GM23338 (cell line): ENCODE measurements at regions not wholly inside any gene's neighbourhood (a gene's known extent, or its start where the extent isn't known, plus 50 kb on each side); places are given as distances from the start of the nearest gene placed in this dataset.

Source experiments
- ATAC-seq: fragments of 200-7000 bp; cut with Tn5 transposase; 3 replicates; pipeline ENCODE4 v1.9.1; 2020
- DNase-seq: peaks from one replicate; pipeline ENCODE4 v3.0.0-alpha.2; 2015; ENCODE audit warnings: low spot score
- H2AFZ ChIP-seq: fragments of 200-600 bp; sonication (generic); 2 replicates; pipeline ENCODE4 v1.8.0; 2016; ENCODE audit warnings: antibody characterized with exemption, mild to moderate bottlenecking, moderate library complexity
- H3F3A ChIP-seq: fragments of 200-600 bp; sonication (generic); replicated peaks from 2 replicates; pipeline ENCODE4 v1.8.0; 2017; ENCODE audit warnings: antibody characterized with exemption, mixed run types, low read depth
- H3K27ac ChIP-seq: fragments of 200-600 bp; sonication (generic); 2 replicates; pipeline ENCODE4 v1.6.1; 2016; ENCODE audit warnings: low read depth
- H3K27me3 ChIP-seq: fragments of 200-600 bp; sonication (generic); 2 replicates; pipeline ENCODE4 v1.8.0; 2016; ENCODE audit warnings: mild to moderate bottlenecking, mixed run types, moderate library complexity; ENCODE audit not compliant: insufficient read depth
- H3K36me3 ChIP-seq: fragments of 200-600 bp; sonication (generic); 2 replicates; pipeline ENCODE4 v1.8.0; 2016; ENCODE audit warnings: mild to moderate bottlenecking; ENCODE audit not compliant: insufficient read depth
- H3K4me1 ChIP-seq: fragments of 200-600 bp; sonication (generic); 2 replicates; pipeline ENCODE4 v1.8.0; 2016; ENCODE audit warnings: mild to moderate bottlenecking, moderate library complexity; ENCODE audit not compliant: insufficient read depth
- H3K4me2 ChIP-seq: fragments of 200-600 bp; sonication (generic); 2 replicates; pipeline ENCODE4 v1.7.1; 2017; ENCODE audit warnings: mixed run types
- H3K4me3 ChIP-seq: fragments of 200-600 bp; sonication (generic); 2 replicates; pipeline ENCODE4 v1.6.1; 2016; ENCODE audit warnings: mixed run types
- H3K79me2 ChIP-seq: fragments of 200-600 bp; sonication (generic); replicated peaks from 2 replicates; pipeline ENCODE4 v1.8.0; 2017; ENCODE audit warnings: mild to moderate bottlenecking; ENCODE audit not compliant: insufficient read depth
- H3K9me2 ChIP-seq: fragments of 200-600 bp; sonication (generic); 2 replicates; pipeline ENCODE4 v1.8.0; 2017; ENCODE audit not compliant: insufficient read depth
- H4K20me1 ChIP-seq: fragments of 200-600 bp; sonication (generic); replicated peaks from 2 replicates; pipeline ENCODE4 v1.8.0; 2017; ENCODE audit warnings: mild to moderate bottlenecking; ENCODE audit not compliant: insufficient read depth
- H3K27ac Mint-ChIP-seq: 2 replicates; pipeline ENCODE4 v1.8.0; 2020; ENCODE audit warnings: inconsistent platforms, mild to moderate bottlenecking, moderate library complexity, mixed read lengths
- H3K27me3 Mint-ChIP-seq: 3 replicates; pipeline ENCODE4 v1.8.0; 2022; ENCODE audit warnings: low read depth, mild to moderate bottlenecking, moderate library complexity, mixed read lengths, inconsistent platforms; ENCODE audit not compliant: insufficient read depth, poor library complexity
- H3K36me3 Mint-ChIP-seq: 3 replicates; pipeline ENCODE4 v1.8.0; 2021; ENCODE audit warnings: low read depth, mild to moderate bottlenecking, inconsistent platforms, moderate library complexity, mixed read lengths
- H3K4me1 Mint-ChIP-seq: 3 replicates; pipeline ENCODE4 v1.8.0; 2020; ENCODE audit warnings: mild to moderate bottlenecking, inconsistent platforms, mixed read lengths
- H3K4me3 Mint-ChIP-seq: 3 replicates; pipeline ENCODE4 v1.8.0; 2021; ENCODE audit warnings: moderate library complexity, mild to moderate bottlenecking, inconsistent platforms, mixed read lengths
- H3K9me3 Mint-ChIP-seq: 3 replicates; pipeline ENCODE4 v1.8.0; 2020; ENCODE audit warnings: moderate library complexity, mild to moderate bottlenecking, inconsistent platforms, mixed read lengths
- CREB1 ChIP-seq: fragments of 250-450 bp; sonication (Bioruptor Pico); IDR thresholded peaks from 2 replicates; pipeline ENCODE4 v1.5.0; 2020; ENCODE audit warnings: low read depth, mild to moderate bottlenecking, moderate library complexity
- ETS1 ChIP-seq: IDR thresholded peaks from 2 replicates; pipeline ENCODE4 v1.6.1; 2016; ENCODE audit warnings: antibody characterized with exemption
- EZH2phosphoT487 ChIP-seq: fragments of 200-600 bp; sonication (generic); IDR thresholded peaks from one replicate; pipeline ENCODE4 v1.8.1; 2018; ENCODE audit warnings: antibody characterized with exemption; ENCODE audit not compliant: unreplicated experiment
- NANOG ChIP-seq: IDR thresholded peaks from 2 replicates; pipeline ENCODE4 v1.6.1; 2016; ENCODE audit warnings: antibody characterized with exemption, borderline replicate concordance
- POLR2AphosphoS5 ChIP-seq: IDR thresholded peaks from 2 replicates; pipeline ENCODE4 v1.6.1; 2016; ENCODE audit warnings: antibody characterized with exemption, low read depth
- STAT1 ChIP-seq: IDR thresholded peaks from one replicate; pipeline ENCODE4 v1.6.1; 2016; ENCODE audit warnings: antibody characterized with exemption; ENCODE audit not compliant: unreplicated experiment
- ZNF114 ChIP-seq: fragments of 250-450 bp; sonication (Bioruptor Pico); IDR thresholded peaks from 2 replicates; pipeline ENCODE4 v1.5.0; 2020; ENCODE audit warnings: mild to moderate bottlenecking, moderate library complexity
- ZNF331 ChIP-seq: fragments of 250-450 bp; sonication (Bioruptor Pico); IDR thresholded peaks from 2 replicates; pipeline ENCODE4 v1.5.0; 2020; ENCODE audit warnings: low read depth, mild to moderate bottlenecking, moderate library complexity
- TF ChIP-seq, protein P1 (sequence below), 2 experiments: fragments of 200-600 bp in 1 of 2; sonication (generic) in 1 of 2; conservative IDR thresholded peaks; 2 replicates each; pipeline versions ENCODE4 v1.5.1 to v1.6.1; 2016 to 2017; ENCODE audit warnings: antibody characterized with exemption in 2 of 2, low read depth in 2 of 2, mild to moderate bottlenecking in 2 of 2, moderate library complexity in 1 of 2

DNA sequence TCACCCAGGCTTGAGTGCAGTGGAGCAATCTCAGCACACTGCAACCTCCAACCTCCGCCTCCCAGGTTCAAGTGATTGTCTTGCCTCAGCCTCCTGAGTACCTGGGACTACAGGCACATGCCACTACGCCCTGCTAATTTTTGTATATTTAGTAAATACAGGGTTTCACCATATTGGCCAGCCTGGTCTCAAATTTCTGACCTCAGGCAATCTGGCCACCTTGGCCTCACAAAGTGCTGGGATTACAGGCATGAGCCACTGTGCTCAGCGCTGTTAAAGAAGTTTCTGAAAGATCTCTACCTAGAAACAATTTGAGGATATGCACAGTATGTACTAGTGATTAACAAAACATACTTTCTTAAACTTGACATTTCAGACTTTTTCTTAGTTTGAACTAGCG lies 182.6 kb upstream of the ESRRG start (continued):
- TF ChIP-seq POLR2AphosphoS5, result no peak
- TF ChIP-seq STAT1, result no peak
- TF ChIP-seq, protein P1, sequence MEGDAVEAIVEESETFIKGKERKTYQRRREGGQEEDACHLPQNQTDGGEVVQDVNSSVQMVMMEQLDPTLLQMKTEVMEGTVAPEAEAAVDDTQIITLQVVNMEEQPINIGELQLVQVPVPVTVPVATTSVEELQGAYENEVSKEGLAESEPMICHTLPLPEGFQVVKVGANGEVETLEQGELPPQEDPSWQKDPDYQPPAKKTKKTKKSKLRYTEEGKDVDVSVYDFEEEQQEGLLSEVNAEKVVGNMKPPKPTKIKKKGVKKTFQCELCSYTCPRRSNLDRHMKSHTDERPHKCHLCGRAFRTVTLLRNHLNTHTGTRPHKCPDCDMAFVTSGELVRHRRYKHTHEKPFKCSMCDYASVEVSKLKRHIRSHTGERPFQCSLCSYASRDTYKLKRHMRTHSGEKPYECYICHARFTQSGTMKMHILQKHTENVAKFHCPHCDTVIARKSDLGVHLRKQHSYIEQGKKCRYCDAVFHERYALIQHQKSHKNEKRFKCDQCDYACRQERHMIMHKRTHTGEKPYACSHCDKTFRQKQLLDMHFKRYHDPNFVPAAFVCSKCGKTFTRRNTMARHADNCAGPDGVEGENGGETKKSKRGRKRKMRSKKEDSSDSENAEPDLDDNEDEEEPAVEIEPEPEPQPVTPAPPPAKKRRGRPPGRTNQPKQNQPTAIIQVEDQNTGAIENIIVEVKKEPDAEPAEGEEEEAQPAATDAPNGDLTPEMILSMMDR (conservative IDR thresholded peaks at IDR 0.05; ENCODE audit: low read depth in 2 of 2), result no peak
- TF ChIP-seq ZNF114 (CRISPR knock-in tag), result no peak
- TF ChIP-seq ZNF331 (CRISPR knock-in tag), result no peak
- no peak for TF ChIP-seq EZH2phosphoT487

GRCh38 chr1:216905137-216905536 lies 181.9 kb upstream of the ESRRG start:
- no peaks in the 10 kb centered on the region for H3K9me2 ChIP-seq
- no peak for TF ChIP-seq EZH2phosphoT487
- no peak for TF ChIP-seq ETS1
- TF ChIP-seq ZNF114 (CRISPR knock-in tag), result no peak
- no peak for TF ChIP-seq CREB1 (CRISPR knock-in tag)
- ATAC-seq (no peak), DNase-seq (no peak)
- no peaks in the 10 kb centered on the region for H3K79me2 ChIP-seq
- no peaks in the 10 kb centered on the region for H4K20me1 ChIP-seq
- Mint-ChIP-seq H3K9me3 (no peaks in the 10 kb centered on the region), H3K4me1 (peaks cover 7% of the 10 kb centered on the region), H3K4me3 (no peak overlapping the region), H3K27ac (no peak overlapping the region), H3K27me3 (peaks cover 2% of the 10 kb centered on the region), H3K36me3 (no peaks in the 10 kb centered on the region)
- no peak overlapping the region for H3K4me2 ChIP-seq
- H3K27me3 ChIP-seq, result no peaks in the 10 kb centered on the region
- H3K36me3 ChIP-seq, result no peaks in the 10 kb centered on the region
- no peak overlapping the region; the same call in 1 of the 2 replicates for H2AFZ ChIP-seq
- no peaks in the 10 kb centered on the region for H3K4me1 ChIP-seq
- H3K27ac ChIP-seq, result no peak overlapping the region
- H3F3A ChIP-seq, result no peaks in the 10 kb centered on the region
- no peak overlapping the region for H3K4me3 ChIP-seq

GRCh38 chr1:216904471-216904870 lies 181.2 kb upstream of the ESRRG start:
- Mint-ChIP-seq H3K4me3 (no peak overlapping the region), H3K4me1 (peaks cover 7% of the 10 kb centered on the region), H3K36me3 (no peaks in the 10 kb centered on the region), H3K27me3 (peaks cover 2% of the 10 kb centered on the region), H3K27ac (no peak overlapping the region), H3K9me3 (no peaks in the 10 kb centered on the region)
- ATAC-seq, result no peak
- H3K4me3 ChIP-seq, result no peak overlapping the region
- no peak overlapping the region for H3K4me2 ChIP-seq
- DNase-seq, result no peak
- no peaks in the 10 kb centered on the region for H3K36me3 ChIP-seq
- peak overlapping the region; percentile 5 for H2AFZ ChIP-seq
- H3K9me2 ChIP-seq, result no peaks in the 10 kb centered on the region
- no peak overlapping the region for H3K27ac ChIP-seq
- H3K4me1 ChIP-seq, result no peaks in the 10 kb centered on the region
- H4K20me1 ChIP-seq, result no peaks in the 10 kb centered on the region
- no peaks in the 10 kb centered on the region for H3K79me2 ChIP-seq
- no peaks in the 10 kb centered on the region for H3K27me3 ChIP-seq
- no peaks in the 10 kb centered on the region for H3F3A ChIP-seq
- TF ChIP-seq, protein P1 (conservative IDR thresholded peaks at IDR 0.05; ENCODE audit: low read depth in 2 of 2), result no peak
- TF ChIP-seq POLR2AphosphoS5, result no peak
- no peak for TF ChIP-seq ETS1
- TF ChIP-seq NANOG, result no peak
